Mucosa of gallbladder (tissue), 1 donor: ENCODE measurements at regions not wholly inside any gene's neighbourhood (a gene's known extent, or its start where the extent isn't known, plus 50 kb on each side); places are given as distances from the start of the nearest gene placed in this dataset.
"Not testable (repeated sequence)": the region's sequence is repeated elsewhere in the genome, so short reads cannot be mapped to it uniquely, and the experiment has no call there.

ENCODE experiments used
- DNase-seq: peaks from one replicate; pipeline ENCODE4 v3.0.0-alpha.2; 2020; ENCODE audit warnings: low spot score
- donor health status: DM: no; HTN: no; CAD: no.

GRCh38 chr13:67934617-67935330 is 704.6 kb upstream of the PCDH9 start:
- DNase-seq = no peak

GRCh38 chr13:67932991-67933390 is 702.9 kb upstream of the PCDH9 start:
- DNase-seq = no peak

DNA sequence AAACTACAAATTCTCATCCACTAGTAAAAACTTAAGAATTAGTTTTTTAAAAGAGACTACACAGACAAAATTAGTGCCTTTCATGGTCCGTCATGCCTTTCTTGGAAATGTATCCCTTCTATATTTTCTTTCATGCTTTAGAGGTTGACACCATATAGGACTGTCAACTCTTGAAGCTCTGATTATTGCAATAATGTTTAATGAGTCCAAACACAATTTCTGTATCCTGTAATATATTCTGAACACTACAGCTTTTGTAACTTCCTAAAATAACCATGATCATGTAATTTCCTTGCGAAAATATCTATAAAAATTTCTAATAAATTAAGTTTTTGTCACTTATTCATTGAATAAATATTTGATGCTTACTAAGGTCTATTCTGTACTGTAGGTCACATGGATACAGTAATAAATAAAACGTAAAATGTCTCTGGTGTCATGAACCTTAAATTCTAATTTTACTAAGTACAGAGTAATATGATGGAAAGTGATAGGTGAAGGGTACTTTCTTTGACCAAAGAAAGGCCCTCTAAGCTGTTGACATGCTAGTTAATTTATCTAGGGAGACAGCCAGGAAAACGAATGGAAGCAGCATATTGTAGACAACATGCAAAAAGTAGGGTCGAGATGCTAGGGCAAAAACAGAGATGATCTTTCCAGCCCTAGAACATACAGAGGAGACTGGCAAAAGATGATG is 687.3 kb upstream of the PCDH9 start:
- no peak for DNase-seq

GRCh38 chr13:67916650-67917049 is 686.5 kb upstream of the PCDH9 start:
- DNase-seq = no peak

DNA sequence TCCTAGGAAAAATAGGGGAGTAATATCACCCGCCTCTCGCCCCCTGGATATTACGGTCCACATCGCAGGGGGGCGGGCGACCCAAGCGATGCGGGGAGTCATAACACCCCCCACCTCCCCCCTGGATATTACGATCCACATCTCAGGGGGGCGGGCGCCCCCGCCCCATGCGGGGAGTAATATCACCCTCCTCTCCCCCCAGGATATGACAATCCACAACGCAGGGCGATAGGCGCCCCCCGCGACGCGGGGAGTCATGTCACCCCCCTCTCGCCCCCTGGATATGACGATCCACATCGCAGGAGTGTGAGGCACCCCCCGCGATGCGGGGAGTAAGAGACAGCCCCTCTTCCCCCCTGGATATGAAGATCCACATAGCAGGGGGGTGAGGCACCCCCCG is 684.4 kb upstream of the PCDH9 start:
- DNase-seq = no peak

DNA sequence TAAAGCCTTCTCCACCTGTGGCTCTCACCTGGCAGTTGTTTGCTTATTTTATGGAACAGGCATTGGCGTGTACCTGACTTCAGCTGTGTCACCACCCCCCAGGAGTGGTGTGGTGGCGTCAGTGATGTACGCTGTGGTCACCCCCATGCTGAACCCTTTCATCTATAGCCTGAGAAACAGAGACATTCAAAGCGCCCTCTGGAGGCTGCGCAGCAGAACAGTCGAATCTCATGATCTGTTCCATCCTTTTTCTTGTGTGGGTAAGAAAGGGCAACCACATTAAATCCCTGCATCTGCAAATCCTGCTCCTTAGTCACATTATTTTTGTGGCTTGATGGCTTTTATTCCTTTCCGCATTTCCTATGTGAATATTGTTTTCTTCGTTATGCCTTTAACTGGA is 672.8 kb upstream of the PCDH9 start:
- not testable (repeated sequence) for DNase-seq

DNA sequence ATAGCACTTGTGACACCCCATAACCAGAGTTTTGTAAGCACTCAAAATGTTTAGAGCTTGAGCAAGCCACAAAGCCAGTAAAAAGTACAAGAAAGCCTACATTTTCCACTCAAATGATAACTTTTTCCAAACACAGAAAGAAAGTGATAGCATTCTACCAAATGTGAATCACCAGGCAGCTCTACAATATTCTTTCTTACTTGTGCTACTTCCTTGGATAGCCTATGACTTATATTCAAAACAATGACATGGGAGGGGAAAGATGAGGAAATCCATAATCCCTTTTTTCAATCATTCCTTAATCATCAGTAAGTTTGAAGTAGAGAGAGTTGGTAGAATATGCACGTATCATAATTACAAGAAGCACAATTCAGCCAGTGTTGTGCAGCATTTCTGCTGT is 650.8 kb upstream of the PCDH9 start:
- DNase-seq = no peak

DNA sequence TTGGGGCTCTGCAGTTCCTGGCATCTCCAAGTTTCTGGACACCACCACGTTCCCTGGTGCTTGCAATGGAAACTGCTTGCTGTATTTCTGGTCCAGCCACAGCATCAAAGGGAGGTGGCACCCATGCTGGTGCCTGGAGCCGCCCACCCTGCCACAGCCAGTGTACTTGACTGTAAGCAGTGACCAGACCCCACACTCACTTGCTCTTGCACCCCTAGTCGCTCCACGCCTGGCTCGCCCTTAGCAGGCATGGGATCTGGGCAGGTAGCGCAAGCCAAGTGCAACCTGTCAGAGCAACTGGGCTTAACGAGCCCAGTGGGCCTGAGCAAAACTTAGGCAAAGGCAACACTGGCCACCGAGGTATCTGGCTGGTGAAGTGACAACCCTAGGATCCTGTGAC is 648.2 kb upstream of the PCDH9 start:
- no peak for DNase-seq

DNA sequence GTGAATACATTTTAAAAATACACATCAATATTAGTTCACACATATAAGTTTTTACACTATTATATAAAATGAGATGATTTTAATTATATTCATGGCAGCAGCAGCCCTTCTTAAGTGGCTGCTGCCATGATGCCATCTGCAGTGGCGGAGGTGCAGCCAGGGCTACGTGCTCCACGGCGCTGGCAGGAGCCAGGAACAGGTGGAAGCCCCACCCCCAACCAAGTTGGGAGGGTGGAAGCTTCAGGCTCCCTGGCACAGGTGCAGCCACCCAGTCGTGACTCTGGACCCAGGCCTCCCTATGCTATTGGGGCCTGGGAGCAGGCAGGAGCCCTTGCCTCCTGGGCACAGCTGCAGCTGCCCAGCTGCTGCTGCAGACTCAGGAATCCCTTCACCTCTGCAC is 646.9 kb upstream of the PCDH9 start:
- no peak for DNase-seq

DNA sequence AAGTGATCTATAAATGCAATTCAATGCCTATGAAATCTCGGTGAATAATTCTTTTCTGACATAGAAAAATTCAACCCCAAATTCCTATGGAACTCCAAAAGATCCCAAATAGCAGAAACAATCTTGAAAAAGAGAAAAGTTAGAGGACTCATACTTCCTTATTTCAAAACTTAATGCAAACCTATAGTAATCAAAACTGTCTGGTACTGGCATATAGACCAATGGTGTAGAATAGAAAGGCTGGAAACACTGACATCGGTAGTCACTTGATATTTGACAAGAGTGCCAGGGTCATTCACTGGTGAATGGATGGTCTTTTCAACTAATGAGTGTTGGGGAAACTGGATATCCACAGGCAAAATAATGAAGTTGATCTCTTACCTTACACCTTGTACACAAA is 637.1 kb upstream of the PCDH9 start:
- no peak for DNase-seq

DNA sequence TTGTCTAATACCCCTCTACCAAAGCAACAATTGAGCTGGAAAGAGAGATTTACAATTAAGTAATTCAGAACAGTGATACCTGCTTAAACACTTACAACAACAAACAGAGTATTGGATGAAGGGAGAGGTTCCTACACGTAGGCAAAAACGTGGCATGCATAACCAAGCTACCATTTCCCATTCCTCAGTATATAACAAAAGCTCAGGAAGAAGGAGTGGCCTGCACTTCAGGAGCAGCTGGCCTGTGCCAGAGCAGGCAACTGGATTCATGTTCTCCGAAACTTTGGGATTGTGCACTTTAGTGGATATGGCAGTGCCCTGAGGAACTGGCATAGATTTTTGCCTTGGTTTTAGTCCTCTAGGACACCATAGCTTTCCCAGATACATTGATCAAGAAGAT is 630.2 kb upstream of the PCDH9 start:
- no peak for DNase-seq

GRCh38 chr13:67859904-67860303 is 629.8 kb upstream of the PCDH9 start:
- DNase-seq = no peak

DNA sequence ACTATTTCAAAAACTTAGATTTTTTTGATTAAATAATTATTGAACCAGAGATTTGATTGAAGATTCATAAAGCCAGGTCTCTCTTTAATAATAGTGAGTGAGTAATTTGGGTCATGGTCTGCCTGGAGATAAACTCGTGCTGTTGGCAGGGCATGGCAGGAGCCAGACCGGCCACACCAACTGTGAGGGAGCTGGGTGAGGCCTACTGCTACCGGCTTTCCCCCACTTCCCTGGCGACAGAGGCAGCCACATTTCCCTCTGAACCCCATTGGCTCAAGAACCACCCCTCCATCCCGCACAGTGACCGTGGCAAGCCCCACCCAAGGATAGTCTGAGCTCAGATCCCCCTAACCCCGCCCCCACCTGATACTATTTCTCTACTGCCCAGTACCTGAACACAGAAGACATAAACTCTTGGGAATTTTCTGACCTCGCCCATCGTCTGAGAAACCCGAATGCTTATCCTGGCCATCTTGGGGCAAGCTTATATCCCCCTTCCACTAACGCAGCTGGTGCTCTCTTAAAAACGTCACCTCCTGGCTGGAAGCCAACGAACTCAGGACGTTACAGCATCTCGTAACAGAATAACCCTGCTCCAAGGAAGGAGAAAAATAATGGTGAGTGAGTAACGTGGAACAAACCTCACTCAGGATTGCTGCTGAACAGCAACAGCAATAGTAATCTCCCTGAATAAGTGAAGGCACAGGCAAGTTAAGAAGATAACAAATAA is 627.6 kb upstream of the PCDH9 start:
- DNase-seq = no peak

- DNase-seq = no peak
These were observed 626.8 kb upstream of the PCDH9 start for GRCh38 chr13:67856955-67857354.

GRCh38 chr13:67855741-67856238 is 625.7 kb upstream of the PCDH9 start:
- DNase-seq = no peak

DNA sequence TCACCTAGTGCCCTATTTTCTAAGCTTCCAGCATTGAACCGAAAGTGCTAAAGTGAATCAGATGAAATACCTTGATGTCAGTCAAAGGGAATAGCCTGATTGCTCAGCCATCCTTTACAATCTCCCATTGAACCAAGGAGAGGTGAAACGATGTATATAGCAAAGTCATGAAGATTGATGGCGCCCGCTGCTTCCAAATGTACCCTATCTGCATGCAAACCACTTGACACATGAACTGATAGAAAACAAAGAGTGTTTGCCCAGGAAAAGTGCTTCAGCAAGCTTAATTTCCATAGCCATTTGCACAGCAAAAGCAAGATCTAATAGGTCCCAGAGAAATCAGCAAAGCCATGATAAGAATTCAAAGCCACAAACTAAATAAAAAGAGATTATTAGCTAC is 624.9 kb upstream of the PCDH9 start:
- no peak for DNase-seq

DNA sequence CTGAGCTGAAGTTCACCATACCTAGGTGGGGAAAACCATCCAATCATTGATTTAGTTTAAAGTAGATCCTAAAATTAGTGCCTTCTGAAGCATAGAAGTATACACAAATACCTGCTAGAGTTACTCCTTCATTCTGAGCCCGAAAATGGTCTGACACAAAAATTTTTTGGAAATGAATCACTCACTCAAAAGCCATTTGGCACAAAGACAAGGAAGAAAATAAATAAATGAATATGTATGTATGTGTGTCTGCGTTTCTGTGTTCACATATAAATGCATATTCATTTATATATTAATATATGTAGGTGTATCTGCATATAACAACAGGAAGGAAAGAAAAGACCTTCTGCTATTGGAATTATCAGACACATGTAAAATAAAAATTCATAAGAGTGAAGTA is 614.4 kb upstream of the PCDH9 start:
- DNase-seq = no peak

DNA sequence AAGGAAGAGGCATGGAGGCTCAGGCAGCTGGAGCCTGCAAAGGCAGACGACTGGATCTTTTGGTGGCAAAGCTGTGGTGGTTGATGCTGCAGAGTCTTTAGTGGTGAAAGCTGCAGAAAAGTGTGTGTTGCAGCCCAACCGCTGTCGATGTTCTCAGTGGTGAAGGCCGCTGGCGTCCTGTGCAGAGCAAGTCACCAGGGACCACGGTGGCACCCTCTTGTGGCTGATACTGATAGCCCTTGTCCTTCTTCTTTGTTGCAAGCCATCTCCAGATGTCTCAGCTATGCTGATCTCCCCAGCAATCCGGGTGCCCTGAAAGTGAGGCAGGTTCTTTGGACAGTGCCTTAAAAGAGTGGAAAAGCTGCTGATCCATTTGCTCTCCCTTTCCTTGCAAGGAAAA is 610.9 kb upstream of the PCDH9 start:
- no peak for DNase-seq

GRCh38 chr13:67833564-67833963 is 603.4 kb upstream of the PCDH9 start:
- DNase-seq = no peak

GRCh38 chr13:67829641-67830040 is 599.5 kb upstream of the PCDH9 start:
- no peak for DNase-seq

- DNase-seq = no peak
These were observed 597.9 kb upstream of the PCDH9 start for GRCh38 chr13:67827992-67828391.

GRCh38 chr13:67821606-67822005 is 591.5 kb upstream of the PCDH9 start:
- DNase-seq = no peak

DNA sequence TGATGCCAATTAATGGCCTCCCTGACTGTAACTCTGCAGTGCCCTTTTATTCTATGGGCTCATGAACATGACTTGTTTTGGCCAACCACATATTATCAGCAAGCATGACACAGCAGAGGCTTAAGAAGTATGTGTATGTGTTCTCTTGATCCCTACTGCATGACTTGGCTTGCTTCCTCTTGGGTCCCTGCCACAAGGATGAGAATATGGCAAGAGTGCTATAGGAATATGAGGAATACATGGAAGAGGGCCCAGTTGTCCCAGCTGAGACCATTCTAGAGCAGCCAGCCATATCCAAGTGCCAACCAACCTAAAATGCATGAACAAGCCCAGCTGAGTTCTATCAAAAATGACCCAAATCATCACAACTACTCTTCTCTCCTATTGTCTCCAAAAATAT is 576.7 kb upstream of the PCDH9 start:
- DNase-seq = no peak
